A549 (cell line): ENCODE measurements at regions not wholly inside any gene's neighbourhood (a gene's known extent, or its start where the extent isn't known, plus 50 kb on each side); places are given as distances from the start of the nearest gene placed in this dataset.

Source experiments
- CEBPB ChIP-seq, 2 experiments: fragments of >200 bp in 1 of 2; sonication (Bioruptor Twin) in 1 of 2; formaldehyde crosslinking in 1 of 2; IDR thresholded peaks; 2 replicates each; pipeline ENCODE4 v1.6.1; 2012 to 2016
- CTCF ChIP-seq: fragments of >200 bp; sonication (Bioruptor Twin); formaldehyde crosslinking; IDR thresholded peaks from 3 replicates; pipeline ENCODE4 v1.5.1; 2016
- EHMT2 ChIP-seq: fragments of 200-600 bp; sonication (generic); IDR thresholded peaks from 2 replicates; pipeline ENCODE4 v1.6.1; 2016; ENCODE audit warnings: antibody characterized with exemption, low read depth, mild to moderate bottlenecking, moderate library complexity
- EP300 ChIP-seq, 2 experiments: fragments of >200 bp; sonication (Bioruptor Twin); formaldehyde crosslinking; IDR thresholded peaks; 2 replicates in 1 of 2; 3 replicates in 1 of 2; pipeline ENCODE4 v1.6.1; 2016 to 2017
- JUN ChIP-seq, 2 experiments: fragments of >200 bp; sonication (Bioruptor Twin); formaldehyde crosslinking; IDR thresholded peaks; 2 replicates in 1 of 2; 3 replicates in 1 of 2; pipeline ENCODE4 v1.6.1; 2016 to 2017
- MAFK ChIP-seq: fragments of 450-650 bp; IDR thresholded peaks from 2 replicates; pipeline ENCODE4 v1.6.1; 2014; ENCODE audit not compliant: partially characterized antibody
- MAX ChIP-seq: IDR thresholded peaks from 2 replicates; pipeline ENCODE4 v1.6.1; 2012
- POLR2A ChIP-seq: IDR thresholded peaks from 2 replicates; pipeline ENCODE4 v1.6.1; 2012; ENCODE audit warnings: mild to moderate bottlenecking, low read length
- REST ChIP-seq: fragments of 200-600 bp; sonication (generic); IDR thresholded peaks from 2 replicates; pipeline ENCODE4 v1.6.1; 2016; ENCODE audit warnings: antibody characterized with exemption, mild to moderate bottlenecking, moderate library complexity
- ZFP36 ChIP-seq: fragments of 450-650 bp; IDR thresholded peaks from 2 replicates; pipeline ENCODE4 v1.6.1; 2014; ENCODE audit warnings: borderline replicate concordance; ENCODE audit not compliant: partially characterized antibody

- TF ChIP-seq CTCF (no peak), MAFK (no peak), ZFP36 (no peak), MAX (no peak), POLR2A (no peak), EP300 (IDR thresholded peaks at IDR 0.05) (no peak), REST (no peak), CEBPB (IDR thresholded peaks at IDR 0.05) (no peak), JUN (IDR thresholded peaks at IDR 0.05) (no peak), EHMT2 (no peak)
These were observed 192.8 kb upstream of the EEA1 start for GRCh38 chr12:93121729-93122488.
